ENCODE measurements at regions not wholly inside any gene's neighbourhood (a gene's known extent, or its start where the extent isn't known, plus 50 kb on each side); places are given as distances from the start of the nearest gene placed in this dataset.

GRCh38 chr20:11375966-11376365 lies 541.7 kb upstream of the BTBD3 start:
- DNase-seq, result no peak

GRCh38 chr20:11376420-11376819 lies 541.3 kb upstream of the BTBD3 start:
- no peak for DNase-seq

- DNase-seq, result no peak
Observed at GRCh38 chr20:11376998-11377397, 540.7 kb upstream of the BTBD3 start.

- DNase-seq, result no peak
Observed at GRCh38 chr20:11377761-11378160, 539.9 kb upstream of the BTBD3 start.

- no peak for DNase-seq
Observed at GRCh38 chr20:11378252-11378651, 539.4 kb upstream of the BTBD3 start.

GRCh38 chr20:11379257-11380011 lies 538.3 kb upstream of the BTBD3 start:
- DNase-seq, result no peak

- DNase-seq, result no peak
Observed at GRCh38 chr20:11380283-11380682, 537.4 kb upstream of the BTBD3 start.

GRCh38 chr20:11387189-11387754 lies 530.4 kb upstream of the BTBD3 start:
- no peak for DNase-seq

- DNase-seq, result no peak
Observed at GRCh38 chr20:11389186-11389585, 528.5 kb upstream of the BTBD3 start.

- DNase-seq, result no peak
Observed at GRCh38 chr20:11391591-11391990, 526.1 kb upstream of the BTBD3 start.

- DNase-seq, result no peak
Observed at GRCh38 chr20:11394145-11394833, 523.4 kb upstream of the BTBD3 start.

- no peak for DNase-seq
Observed at GRCh38 chr20:11395581-11395980, 522.1 kb upstream of the BTBD3 start.

- no peak for DNase-seq
Observed at GRCh38 chr20:11401988-11402387, 515.7 kb upstream of the BTBD3 start.

- DNase-seq, result no peak
Observed at GRCh38 chr20:11403711-11404110, 514.0 kb upstream of the BTBD3 start.

- no peak for DNase-seq
Observed at GRCh38 chr20:11406877-11407276, 510.8 kb upstream of the BTBD3 start.

GRCh38 chr20:11409561-11409960 lies 508.1 kb upstream of the BTBD3 start:
- no peak for DNase-seq

GRCh38 chr20:11411765-11412164 lies 505.9 kb upstream of the BTBD3 start:
- no peak for DNase-seq

- no peak for DNase-seq
Observed at GRCh38 chr20:11426948-11427347, 490.7 kb upstream of the BTBD3 start.

- DNase-seq, result no peak
Observed at GRCh38 chr20:11429168-11429567, 488.5 kb upstream of the BTBD3 start.

- DNase-seq, result no peak
Observed at GRCh38 chr20:11429889-11430519, 487.7 kb upstream of the BTBD3 start.

- no peak for DNase-seq
Observed at GRCh38 chr20:11430652-11431051, 487.0 kb upstream of the BTBD3 start.

GRCh38 chr20:11431621-11432020 lies 486.1 kb upstream of the BTBD3 start:
- DNase-seq, result no peak

GRCh38 chr20:11432407-11432806 lies 485.3 kb upstream of the BTBD3 start:
- DNase-seq, result peak in 1 of 2 experiments; percentile 5

Data from SHP77 (cell line).